Liver (tissue), 8 donors: ENCODE measurements at regions not wholly inside any gene's neighbourhood (a gene's known extent, or its start where the extent isn't known, plus 50 kb on each side); places are given as distances from the start of the nearest gene placed in this dataset.

Source experiments
- DNase-seq: peaks from one replicate; pipeline ENCODE4 v3.0.0-alpha.2; 2017; ENCODE audit warnings: low spot score
- H3K27ac ChIP-seq, 2 donors: one replicate each; pipeline ENCODE4 v1.7.0; 2013; ENCODE audit warnings: inconsistent platforms in 2 of 2, low read length in 2 of 2, control low read depth in 1 of 2, low read depth in 1 of 2, mild to moderate bottlenecking in 1 of 2
- H3K27me3 ChIP-seq, 4 donors: one replicate each; pipeline versions ENCODE4 v1.6.1 to v1.7.0; 2013; ENCODE audit warnings: low read length in 3 of 4, inconsistent platforms in 1 of 4, mild to moderate bottlenecking in 1 of 4, moderate library complexity in 1 of 4; ENCODE audit not compliant: control insufficient read depth in 4 of 4, insufficient read depth in 4 of 4
- H3K36me3 ChIP-seq, 4 donors: one replicate each; pipeline versions ENCODE4 v1.6.1 to v1.7.0; 2013; ENCODE audit warnings: low read length in 3 of 4, mild to moderate bottlenecking in 3 of 4, low read depth in 1 of 4, moderate library complexity in 1 of 4; ENCODE audit not compliant: control insufficient read depth in 4 of 4, insufficient read depth in 3 of 4
- H3K4me1 ChIP-seq, 4 donors: one replicate each; pipeline versions ENCODE4 v1.6.1 to v1.7.0; 2013; ENCODE audit warnings: low read length in 3 of 4, mild to moderate bottlenecking in 3 of 4, moderate library complexity in 1 of 4; ENCODE audit not compliant: control insufficient read depth in 4 of 4, insufficient read depth in 4 of 4
- H3K4me3 ChIP-seq, 3 donors: one replicate each; pipeline versions ENCODE4 v1.6.1 to v1.7.0; 2013; ENCODE audit warnings: low read length in 3 of 3, control low read depth in 1 of 3, low read depth in 1 of 3, mild to moderate bottlenecking in 1 of 3
- H3K9ac ChIP-seq, 2 donors: one replicate each; pipeline ENCODE4 v1.7.0; 2013; ENCODE audit warnings: low read length in 2 of 2, mild to moderate bottlenecking in 2 of 2, moderate library complexity in 2 of 2, control low read depth in 1 of 2, low read depth in 1 of 2
- H3K9me3 ChIP-seq, 4 donors: one replicate each; pipeline versions ENCODE4 v1.6.1 to v1.7.0; 2013; ENCODE audit warnings: low read length in 3 of 4; ENCODE audit not compliant: control insufficient read depth in 4 of 4
- ATF3 ChIP-seq: IDR thresholded peaks from 2 replicates; pipeline ENCODE4 v1.6.1; 2016; ENCODE audit warnings: antibody characterized with exemption
- CTCF ChIP-seq: fragments of 150-350 bp; IDR thresholded peaks from 2 replicates; pipeline ENCODE4 v1.5.1; 2017; ENCODE audit warnings: improper control_type of control experiment, low read depth, low read length; ENCODE audit not compliant: missing input control
- EGR1 ChIP-seq, 2 donors: IDR thresholded peaks; 2 replicates each; pipeline ENCODE4 v1.6.1; 2016 to 2018; ENCODE audit warnings: antibody characterized with exemption in 2 of 2, low read depth in 2 of 2
- FOXA1 ChIP-seq: IDR thresholded peaks from 2 replicates; pipeline ENCODE4 v1.6.1; 2016; ENCODE audit warnings: antibody characterized with exemption
- FOXA2 ChIP-seq: IDR thresholded peaks from 2 replicates; pipeline ENCODE4 v1.6.1; 2016; ENCODE audit warnings: antibody characterized with exemption
- GABPA ChIP-seq, 2 donors: IDR thresholded peaks in 1 of 2; conservative IDR thresholded peaks in 1 of 2; 2 replicates each; pipeline ENCODE4 v1.6.1; 2016; ENCODE audit warnings: antibody characterized with exemption in 2 of 2, mild to moderate bottlenecking in 1 of 2, moderate library complexity in 1 of 2
- HNF4A ChIP-seq, 2 donors: conservative IDR thresholded peaks; 2 replicates each; pipeline ENCODE4 v1.6.1; 2016; ENCODE audit warnings: antibody characterized with exemption in 2 of 2, mild to moderate bottlenecking in 2 of 2
- HNF4G ChIP-seq: IDR thresholded peaks from 2 replicates; pipeline ENCODE4 v1.6.1; 2016; ENCODE audit warnings: antibody characterized with exemption
- JUND ChIP-seq, 2 donors: IDR thresholded peaks; 2 replicates each; pipeline ENCODE4 v1.6.1; 2016; ENCODE audit warnings: antibody characterized with exemption in 2 of 2
- MAX ChIP-seq: IDR thresholded peaks from 2 replicates; pipeline ENCODE4 v1.6.1; 2016; ENCODE audit warnings: antibody characterized with exemption
- NR2F2 ChIP-seq: IDR thresholded peaks from 2 replicates; pipeline ENCODE4 v1.6.1; 2016; ENCODE audit warnings: antibody characterized with exemption
- RAD21 ChIP-seq, 2 donors: IDR thresholded peaks; 2 replicates each; pipeline ENCODE4 v1.6.1; 2016; ENCODE audit warnings: antibody characterized with exemption in 2 of 2, mild to moderate bottlenecking in 2 of 2
- REST ChIP-seq: IDR thresholded peaks from 2 replicates; pipeline ENCODE4 v1.6.1; 2016; ENCODE audit warnings: antibody characterized with exemption, mild to moderate bottlenecking
- RXRA ChIP-seq, 2 donors: IDR thresholded peaks; 2 replicates each; pipeline ENCODE4 v1.6.1; 2017 to 2018; ENCODE audit warnings: antibody characterized with exemption in 2 of 2, mild to moderate bottlenecking in 1 of 2
- SP1 ChIP-seq: IDR thresholded peaks from 2 replicates; pipeline ENCODE4 v1.6.1; 2018; ENCODE audit warnings: antibody characterized with exemption, mild to moderate bottlenecking
- TAF1 ChIP-seq: conservative IDR thresholded peaks from 2 replicates; pipeline ENCODE4 v1.6.1; 2016; ENCODE audit warnings: antibody characterized with exemption, mild to moderate bottlenecking
- YY1 ChIP-seq: IDR thresholded peaks from 2 replicates; pipeline ENCODE4 v1.6.1; 2016; ENCODE audit warnings: antibody characterized with exemption, mild to moderate bottlenecking
- ZBTB33 ChIP-seq: IDR thresholded peaks from 2 replicates; pipeline ENCODE4 v1.6.1; 2016; ENCODE audit warnings: antibody characterized with exemption
- WGBS: extraction: QIAGEN DNeasy Blood & Tissue Kit; methylation state at CpG from one replicate; pipeline ENCODE4 v1.1.7; 2013; 5-methylcytosine and 5-hydroxymethylcytosine counted together
- donor health status: healthy.
- donor health status: healthy.
- donor health status: healthy.
- donor health status: healthy.
- donor health status: healthy.

GRCh38 chr3:159655202-159655601 is 333.4 kb upstream of the IL12A start:
- no peak overlapping the region for H3K9ac ChIP-seq
- no peak for TF ChIP-seq SP1
- TF ChIP-seq RAD21 (IDR thresholded peaks at IDR 0.05): no peak
- no peak for TF ChIP-seq RXRA (IDR thresholded peaks at IDR 0.05)
- no peak for TF ChIP-seq ATF3
- no peak for TF ChIP-seq NR2F2
- TF ChIP-seq CTCF: no peak
- TF ChIP-seq YY1: no peak
- no peak for TF ChIP-seq JUND (IDR thresholded peaks at IDR 0.05)
- TF ChIP-seq REST: no peak
- TF ChIP-seq FOXA2: no peak
- TF ChIP-seq FOXA1: no peak
- no peak for TF ChIP-seq TAF1
- no peak for TF ChIP-seq MAX
- TF ChIP-seq HNF4G: no peak
- no peak for TF ChIP-seq HNF4A (conservative IDR thresholded peaks at IDR 0.05)
- no peak for TF ChIP-seq GABPA (IDR thresholded peaks at IDR 0.05 in 1 of 2, conservative IDR thresholded peaks at IDR 0.05 in 1 of 2)
- TF ChIP-seq EGR1 (IDR thresholded peaks at IDR 0.05; ENCODE audit: low read depth in 2 of 2): no peak
- TF ChIP-seq ZBTB33: no peak
- H3K27me3 ChIP-seq: no peaks in the 10 kb centered on the region
- 95% methylated on average over 2 of the region's 2 CpGs for WGBS
- H3K9me3 ChIP-seq: no peaks in the 10 kb centered on the region
- no peak overlapping the region for H3K27ac ChIP-seq
- peaks cover 2 to 4% (median 3%) of the 10 kb centered on the region in 4 donors for H3K4me1 ChIP-seq
- H3K36me3 ChIP-seq: no peaks in the 10 kb centered on the region
- H3K4me3 ChIP-seq: no peak overlapping the region
- DNase-seq: no peak
